ENCODE measurements at regions not wholly inside any gene's neighbourhood (a gene's known extent, or its start where the extent isn't known, plus 50 kb on each side); places are given as distances from the start of the nearest gene placed in this dataset.

GRCh38 chr13:107477772-107478379, 737.5 kb downstream of the LIG4 start:
- no peaks in the 10 kb centered on the region for H3K9me3 Mint-ChIP-seq
- no peak overlapping the region for H3K27ac Mint-ChIP-seq
- no peaks in the 10 kb centered on the region for H3K4me1 Mint-ChIP-seq

GRCh38 chr13:107475753-107476453, 739.4 kb downstream of the LIG4 start:
- Mint-ChIP-seq H3K36me3 (no peaks in the 10 kb centered on the region), H3K4me1 (no peaks in the 10 kb centered on the region), H3K9me3 (no peaks in the 10 kb centered on the region), H3K27ac (no peak overlapping the region), H3K4me3 (no peak overlapping the region), H3K27me3 (no peaks in the 10 kb centered on the region)
- DNase-seq, result no peak

More at GRCh38 chr13:107477772-107478379, 737.5 kb downstream of the LIG4 start:
- DNase-seq, result no peak
- Mint-ChIP-seq H3K36me3 (no peaks in the 10 kb centered on the region), H3K4me3 (no peak overlapping the region), H3K27me3 (no peaks in the 10 kb centered on the region)

- DNase-seq, result no peak
- no peak overlapping the region for H3K4me3 Mint-ChIP-seq
- no peaks in the 10 kb centered on the region for H3K36me3 Mint-ChIP-seq
- H3K27me3 Mint-ChIP-seq, result no peaks in the 10 kb centered on the region
- no peak overlapping the region for H3K27ac Mint-ChIP-seq
- no peaks in the 10 kb centered on the region for H3K4me1 Mint-ChIP-seq
- no peaks in the 10 kb centered on the region for H3K9me3 Mint-ChIP-seq
These were observed 742.1 kb downstream of the LIG4 start for GRCh38 chr13:107473253-107473652.

- Mint-ChIP-seq H3K4me1 (no peaks in the 10 kb centered on the region), H3K9me3 (no peaks in the 10 kb centered on the region), H3K27ac (no peak overlapping the region), H3K27me3 (no peaks in the 10 kb centered on the region), H3K36me3 (no peaks in the 10 kb centered on the region), H3K4me3 (no peak overlapping the region)
- DNase-seq, result no peak
These were observed 748.8 kb downstream of the LIG4 start for GRCh38 chr13:107466326-107467099.

- Mint-ChIP-seq H3K27me3 (no peaks in the 10 kb centered on the region), H3K4me1 (no peaks in the 10 kb centered on the region), H3K36me3 (no peaks in the 10 kb centered on the region), H3K4me3 (no peak overlapping the region), H3K9me3 (no peaks in the 10 kb centered on the region), H3K27ac (no peak overlapping the region)
- no peak for DNase-seq
These were observed 752.8 kb downstream of the LIG4 start for GRCh38 chr13:107462501-107462900.

- no peak for DNase-seq
- Mint-ChIP-seq H3K27ac (no peak overlapping the region), H3K27me3 (no peaks in the 10 kb centered on the region), H3K36me3 (no peaks in the 10 kb centered on the region), H3K4me1 (no peaks in the 10 kb centered on the region), H3K9me3 (no peaks in the 10 kb centered on the region), H3K4me3 (no peak overlapping the region)
These were observed 753.6 kb downstream of the LIG4 start for GRCh38 chr13:107461751-107462150.

- H3K27ac Mint-ChIP-seq, result no peak overlapping the region
- H3K9me3 Mint-ChIP-seq, result no peaks in the 10 kb centered on the region
- H3K4me3 Mint-ChIP-seq, result no peak overlapping the region
- no peak for DNase-seq
- H3K4me1 Mint-ChIP-seq, result no peaks in the 10 kb centered on the region
- no peaks in the 10 kb centered on the region for H3K36me3 Mint-ChIP-seq
- H3K27me3 Mint-ChIP-seq, result no peaks in the 10 kb centered on the region
These were observed 755.9 kb downstream of the LIG4 start for GRCh38 chr13:107459430-107459829.

GRCh38 chr13:107458269-107458668, 757.1 kb downstream of the LIG4 start:
- Mint-ChIP-seq H3K4me3 (no peak overlapping the region), H3K27ac (no peak overlapping the region), H3K9me3 (peaks cover 10% of the 10 kb centered on the region), H3K27me3 (no peaks in the 10 kb centered on the region), H3K36me3 (no peaks in the 10 kb centered on the region), H3K4me1 (no peaks in the 10 kb centered on the region)
- no peak for DNase-seq

GRCh38 chr13:107457686-107458085, 757.6 kb downstream of the LIG4 start:
- Mint-ChIP-seq H3K4me3 (no peak overlapping the region), H3K4me1 (no peaks in the 10 kb centered on the region), H3K27ac (no peak overlapping the region), H3K27me3 (no peaks in the 10 kb centered on the region), H3K36me3 (no peaks in the 10 kb centered on the region), H3K9me3 (peaks cover 12% of the 10 kb centered on the region)
- no peak for DNase-seq

- Mint-ChIP-seq H3K27ac (no peak overlapping the region), H3K9me3 (peaks cover 12% of the 10 kb centered on the region), H3K27me3 (no peaks in the 10 kb centered on the region), H3K36me3 (no peaks in the 10 kb centered on the region), H3K4me3 (no peak overlapping the region), H3K4me1 (no peaks in the 10 kb centered on the region)
- no peak for DNase-seq
These were observed 758.9 kb downstream of the LIG4 start for GRCh38 chr13:107456431-107456830.

- Mint-ChIP-seq H3K9me3 (peaks cover 19% of the 10 kb centered on the region), H3K27me3 (no peaks in the 10 kb centered on the region), H3K4me3 (no peak overlapping the region), H3K27ac (no peak overlapping the region), H3K4me1 (peaks cover 2% of the 10 kb centered on the region), H3K36me3 (no peaks in the 10 kb centered on the region)
- DNase-seq, result no peak
These were observed 762.5 kb downstream of the LIG4 start for GRCh38 chr13:107452833-107453232.

GRCh38 chr13:107450931-107451330, 764.4 kb downstream of the LIG4 start:
- Mint-ChIP-seq H3K27ac (no peak overlapping the region), H3K27me3 (no peaks in the 10 kb centered on the region), H3K36me3 (no peaks in the 10 kb centered on the region), H3K4me3 (no peak overlapping the region), H3K9me3 (peaks cover 21% of the 10 kb centered on the region), H3K4me1 (peaks cover 2% of the 10 kb centered on the region)
- peak; percentile 2 for DNase-seq

GRCh38 chr13:107450431-107450830, 764.9 kb downstream of the LIG4 start:
- H3K27ac Mint-ChIP-seq, result no peak overlapping the region
- peaks cover 2% of the 10 kb centered on the region for H3K4me1 Mint-ChIP-seq
- no peaks in the 10 kb centered on the region for H3K27me3 Mint-ChIP-seq
- peaks cover 21% of the 10 kb centered on the region for H3K9me3 Mint-ChIP-seq
- no peak overlapping the region for H3K4me3 Mint-ChIP-seq
- H3K36me3 Mint-ChIP-seq, result no peaks in the 10 kb centered on the region
- no peak for DNase-seq

GRCh38 chr13:107447591-107447990, 767.7 kb downstream of the LIG4 start:
- peaks cover 9% of the 10 kb centered on the region for H3K9me3 Mint-ChIP-seq
- no peak for DNase-seq
- H3K4me3 Mint-ChIP-seq, result no peak overlapping the region
- no peaks in the 10 kb centered on the region for H3K36me3 Mint-ChIP-seq
- H3K27me3 Mint-ChIP-seq, result no peaks in the 10 kb centered on the region
- H3K4me1 Mint-ChIP-seq, result peaks cover 2% of the 10 kb centered on the region
- no peak overlapping the region for H3K27ac Mint-ChIP-seq

GRCh38 chr13:107441279-107441678, 774.1 kb downstream of the LIG4 start:
- Mint-ChIP-seq H3K27me3 (no peaks in the 10 kb centered on the region), H3K4me1 (no peaks in the 10 kb centered on the region), H3K36me3 (no peaks in the 10 kb centered on the region), H3K27ac (no peak overlapping the region), H3K4me3 (no peak overlapping the region), H3K9me3 (no peaks in the 10 kb centered on the region)
- no peak for DNase-seq

Data from activated naive CD8-positive, alpha-beta T cell treated with anti-CD3 and anti-CD28 coated beads for 36 hours (primary cell).